ENCODE measurements at regions not wholly inside any gene's neighbourhood (a gene's known extent, or its start where the extent isn't known, plus 50 kb on each side); places are given as distances from the start of the nearest gene placed in this dataset.

DNA sequence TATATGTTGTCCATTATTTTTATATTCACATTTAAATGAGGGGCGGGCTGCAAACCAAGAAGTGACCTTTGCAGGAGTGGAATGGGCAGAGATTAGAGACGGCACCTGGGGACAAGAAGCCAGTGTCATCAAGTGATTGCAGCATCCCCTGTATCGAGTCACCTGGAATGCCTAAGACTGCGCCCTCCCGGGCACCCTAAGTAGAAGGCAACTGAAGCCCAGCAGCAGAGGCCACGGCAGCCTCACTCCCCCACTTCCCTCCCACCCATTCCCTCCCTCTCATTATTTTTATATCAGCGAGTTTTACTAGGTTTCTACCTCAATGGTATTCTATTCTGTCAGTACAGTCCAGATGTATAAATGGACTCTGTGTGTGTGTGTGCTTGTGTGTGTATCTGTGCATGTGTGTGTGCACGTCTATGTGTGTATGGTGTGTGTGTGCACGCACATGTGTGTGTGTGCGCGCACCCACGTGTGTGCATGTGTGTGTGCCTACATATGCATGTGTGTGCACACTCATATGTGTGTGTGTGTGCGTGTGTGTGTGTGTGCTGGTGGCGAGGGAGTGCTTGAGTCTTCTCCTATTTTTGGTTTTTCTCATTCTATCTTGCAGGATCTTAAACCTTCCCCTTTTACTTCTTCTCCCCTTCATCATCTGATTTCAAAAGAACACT, 106.8 kb upstream of the SLC66A3 start:
- DNase-seq = no peak

DNA sequence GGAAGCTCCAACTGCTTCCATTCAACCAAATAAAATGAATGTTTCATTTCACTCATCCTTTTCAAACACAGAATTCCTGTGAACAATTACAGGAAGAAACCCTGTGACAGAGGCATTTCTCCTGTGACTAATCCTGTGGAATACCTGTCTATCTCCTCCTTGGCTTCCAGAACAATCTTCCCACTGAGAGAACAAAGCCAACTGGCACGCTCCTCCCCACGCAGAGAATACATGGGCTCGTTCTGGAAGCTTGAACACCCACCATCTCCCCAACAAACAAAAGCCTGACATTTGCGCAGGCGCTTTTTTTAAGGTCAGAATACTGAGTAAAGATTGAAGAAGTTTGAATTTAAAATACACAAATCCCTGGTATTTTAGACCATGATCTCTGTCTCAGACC, 104.7 kb upstream of the SLC66A3 start:
- no peak for DNase-seq

DNA sequence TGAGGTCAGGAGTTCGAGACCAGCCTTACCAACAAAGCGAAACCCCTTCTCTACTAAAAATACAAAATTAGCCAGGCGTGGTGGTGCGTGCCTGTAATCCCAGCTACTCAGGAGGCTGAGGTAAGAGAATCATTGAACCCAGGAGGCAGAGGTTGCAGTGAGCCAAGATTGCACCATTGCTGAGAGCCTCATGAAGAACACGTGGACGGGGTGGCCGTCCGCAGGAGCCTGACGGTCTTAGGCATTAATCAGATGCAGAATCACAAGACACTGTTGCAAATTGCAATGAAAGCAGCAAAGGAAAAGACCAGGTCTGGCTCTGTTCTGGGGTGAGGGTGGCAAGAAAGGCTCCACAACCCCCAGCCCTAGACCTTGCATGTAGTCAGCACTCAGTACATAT, 104.0 kb upstream of the SLC66A3 start:
- DNase-seq = no peak

DNA sequence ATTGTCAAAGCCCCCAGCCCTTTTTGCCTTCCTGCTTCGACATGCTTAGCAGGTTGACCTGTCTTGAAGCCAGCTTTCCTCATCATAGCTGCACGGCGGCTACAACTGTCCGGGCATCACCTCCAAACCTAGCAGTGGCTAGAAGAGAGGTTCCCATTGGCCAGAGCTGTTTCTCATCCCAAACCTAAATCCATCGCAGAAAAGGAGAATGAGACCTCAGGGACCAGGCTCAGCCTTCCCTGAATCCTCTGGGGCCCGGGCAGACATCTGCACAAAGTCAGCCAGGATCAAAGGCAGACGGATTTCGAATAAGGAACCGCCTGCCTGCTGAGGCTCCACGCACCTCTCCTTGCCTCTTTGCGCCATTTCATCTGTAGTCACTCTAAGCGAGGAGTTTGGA, 101.7 kb upstream of the SLC66A3 start:
- DNase-seq = no peak

DNA sequence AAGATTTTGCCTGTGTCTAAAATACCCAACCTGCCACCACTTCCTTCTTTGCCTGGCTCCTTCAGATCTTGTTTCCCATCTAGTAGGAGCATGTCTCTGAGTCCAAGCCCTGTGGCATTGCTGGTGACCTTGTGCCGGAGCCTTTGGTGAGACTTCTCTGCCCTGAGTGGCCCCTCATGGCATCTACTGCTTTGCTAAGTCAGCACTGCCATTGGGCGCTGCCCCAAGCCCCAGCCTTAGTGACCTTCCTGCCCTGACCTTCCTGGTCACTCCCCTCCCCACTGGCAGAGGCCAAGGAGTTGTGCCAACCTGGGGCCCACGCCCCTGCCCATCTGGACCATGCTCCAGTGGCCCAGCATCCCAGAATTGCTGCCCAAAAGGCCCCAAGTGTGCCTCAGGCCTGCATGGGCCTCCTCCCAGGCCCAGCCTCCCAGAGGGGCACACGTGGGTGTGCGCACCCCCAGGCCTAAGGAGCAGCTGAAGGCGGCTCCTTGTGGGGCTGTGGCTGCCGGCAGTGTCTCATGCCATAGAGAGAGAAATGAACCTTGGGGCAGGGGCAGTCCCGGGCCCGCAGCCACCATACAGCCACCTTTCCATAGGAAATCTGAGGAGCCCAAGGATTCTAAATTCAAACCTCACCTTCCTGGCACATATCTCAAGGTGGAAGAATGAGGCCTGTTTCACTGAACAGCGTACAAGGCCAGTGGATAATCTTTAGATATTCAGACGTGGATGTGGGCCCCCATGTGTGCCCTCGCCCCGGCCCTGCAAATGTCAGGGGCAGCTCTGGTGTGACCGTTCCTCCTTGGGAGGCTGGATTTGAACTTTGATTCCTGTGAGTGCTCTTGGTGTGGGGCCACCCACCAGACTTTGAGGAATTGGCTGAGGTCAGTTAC, 100.2 kb upstream of the SLC66A3 start:
- no peak for DNase-seq

DNA sequence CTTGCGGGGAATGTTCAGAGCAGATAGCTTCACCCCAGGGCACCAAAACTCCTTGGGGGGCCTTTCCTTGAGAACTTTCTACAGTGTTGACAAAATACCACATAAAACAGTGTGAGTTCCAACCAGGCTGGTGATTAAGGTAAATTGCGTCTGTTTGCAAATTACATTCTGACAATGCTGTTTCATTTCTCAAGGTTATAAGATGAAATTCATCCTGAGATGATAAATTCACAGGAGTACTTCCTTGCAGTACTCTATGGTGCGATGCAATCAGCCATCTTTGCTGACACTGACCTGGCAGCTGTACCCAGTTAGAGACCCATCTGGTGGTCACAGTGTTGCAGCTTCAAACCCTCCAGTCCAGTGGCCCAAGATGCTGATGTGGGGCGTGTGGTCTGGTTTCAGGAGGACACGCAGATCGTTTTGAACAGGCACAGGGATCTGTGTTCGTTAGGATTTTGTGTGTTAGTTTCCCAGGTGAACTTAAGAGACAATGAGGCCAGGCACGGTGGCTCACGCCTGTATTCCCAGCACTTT, 99.5 kb upstream of the SLC66A3 start:
- DNase-seq = no peak

DNA sequence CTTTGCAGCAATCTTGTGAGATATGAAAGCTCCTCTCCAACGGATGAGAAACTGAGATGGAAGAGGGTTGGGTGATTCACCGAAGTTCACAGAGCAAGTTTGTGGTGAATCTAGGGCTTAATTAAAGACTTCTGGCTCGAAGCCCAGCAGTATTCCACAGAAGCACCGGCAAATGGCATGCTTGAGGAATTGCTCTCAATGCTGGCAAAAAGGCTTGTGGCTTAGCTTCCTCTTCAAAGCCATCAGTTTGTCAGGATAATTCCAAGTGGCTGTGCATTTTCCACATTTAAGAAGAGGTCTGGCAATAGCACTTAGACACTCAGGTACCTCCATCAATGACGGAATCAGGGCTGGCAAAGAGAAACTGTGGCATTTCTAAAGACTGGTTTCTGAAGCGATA, 98.7 kb upstream of the SLC66A3 start:
- DNase-seq = no peak

DNA sequence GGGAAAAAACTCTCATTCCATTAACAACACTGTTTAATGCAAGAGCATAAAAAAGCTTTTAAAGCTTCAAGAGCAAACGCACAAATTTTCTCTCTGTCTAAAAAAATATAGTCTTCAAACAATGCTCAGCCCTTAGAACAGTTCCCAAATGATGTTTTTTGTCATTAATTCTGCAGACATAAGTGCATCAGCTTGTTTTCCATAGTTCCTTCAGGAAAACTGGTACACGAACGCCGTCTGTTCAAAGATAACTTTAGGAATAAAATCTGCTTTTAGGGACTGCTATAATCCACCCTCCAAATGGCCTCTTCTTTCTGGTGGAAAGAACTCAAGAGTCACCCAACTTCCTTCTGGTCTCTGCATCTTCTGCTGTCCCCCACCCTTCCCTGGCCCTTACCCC, 98.2 kb upstream of the SLC66A3 start:
- no peak for DNase-seq

DNA sequence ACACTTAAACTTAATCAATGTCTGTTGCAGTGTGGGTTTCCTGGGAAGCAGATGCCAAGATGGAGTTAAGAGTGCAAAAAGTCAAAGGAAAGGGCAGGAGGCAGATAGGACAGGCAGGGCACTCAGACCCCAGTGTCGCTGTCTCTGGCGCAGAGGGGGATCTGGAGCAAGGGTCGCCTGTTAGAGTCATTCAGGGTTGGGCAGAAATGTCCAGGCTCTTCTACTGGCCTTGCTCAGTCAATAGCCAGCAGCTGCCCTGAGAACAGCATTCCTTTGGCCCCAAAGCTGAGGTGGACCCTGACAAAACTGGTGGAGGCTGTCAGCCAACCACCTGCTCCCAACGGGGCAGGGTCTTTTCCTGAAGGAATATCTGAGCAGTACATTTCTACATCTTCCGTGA, 97.1 kb upstream of the SLC66A3 start:
- DNase-seq = no peak

DNA sequence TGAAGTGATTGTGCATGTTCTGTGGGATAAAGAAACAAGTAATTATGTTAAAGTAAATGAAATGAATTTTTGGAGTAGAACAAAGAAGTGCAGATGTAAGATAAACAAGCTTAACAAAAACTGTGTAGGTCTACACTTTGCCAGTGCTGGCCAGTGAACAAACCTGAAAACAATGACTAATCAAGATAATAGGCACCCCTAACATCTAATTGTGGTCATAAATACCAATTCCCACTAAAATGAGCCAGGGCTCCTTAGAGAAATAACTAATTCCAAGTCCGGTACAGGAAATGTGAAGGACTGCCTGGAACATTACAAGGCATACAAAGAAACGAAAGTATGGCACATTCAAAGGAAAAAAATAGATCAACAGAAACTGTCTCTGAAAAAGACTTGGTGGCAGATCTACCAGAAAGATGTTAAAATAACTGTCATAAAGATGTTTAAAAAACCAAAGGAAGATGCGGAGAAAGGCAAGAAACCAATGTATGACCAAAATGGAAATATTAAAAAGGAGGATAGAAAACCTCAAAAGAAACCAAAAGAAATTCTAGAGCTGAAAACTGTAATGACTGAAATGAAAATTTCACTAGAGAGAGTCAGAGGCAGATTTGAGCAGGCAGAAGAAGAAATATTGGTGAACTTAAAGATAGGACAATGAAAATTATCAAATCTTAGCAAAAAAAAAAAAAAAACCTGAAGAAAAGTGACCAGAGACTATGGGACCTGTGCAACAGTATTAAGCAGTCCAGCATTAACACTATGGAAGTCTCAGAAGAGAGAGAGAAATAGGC, 94.7 kb upstream of the SLC66A3 start:
- DNase-seq = no peak

DNA sequence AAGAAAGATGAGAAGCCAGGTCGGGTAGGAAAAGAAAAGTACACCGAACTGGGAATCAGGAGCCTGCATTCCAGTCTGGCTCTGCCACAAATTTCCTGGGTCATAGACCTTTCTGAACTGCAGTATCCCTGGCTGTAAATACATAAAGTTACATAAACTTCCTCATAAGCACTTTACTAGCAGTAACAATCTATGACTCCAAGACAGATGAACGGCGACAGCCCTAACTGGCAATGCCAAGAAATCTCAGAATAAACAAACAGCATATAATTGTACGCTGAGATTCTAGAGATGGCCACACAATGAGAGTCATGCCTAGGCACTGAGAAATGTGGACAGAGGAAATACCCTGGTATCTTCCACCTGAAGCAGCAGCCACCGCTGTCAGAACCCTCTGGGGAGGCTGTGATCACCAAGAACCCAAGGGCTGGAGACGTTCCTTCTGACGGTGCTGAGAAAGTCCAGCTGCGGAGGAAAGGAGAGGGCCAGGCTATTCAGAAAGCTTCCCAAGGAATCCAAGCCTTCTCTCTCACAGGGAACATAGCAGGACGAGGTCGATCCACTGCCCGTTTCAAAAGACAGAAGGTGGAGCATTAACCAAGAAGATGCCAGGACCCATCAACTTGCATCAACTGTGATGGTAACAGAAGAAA, 89.3 kb upstream of the SLC66A3 start:
- no peak for DNase-seq

DNA sequence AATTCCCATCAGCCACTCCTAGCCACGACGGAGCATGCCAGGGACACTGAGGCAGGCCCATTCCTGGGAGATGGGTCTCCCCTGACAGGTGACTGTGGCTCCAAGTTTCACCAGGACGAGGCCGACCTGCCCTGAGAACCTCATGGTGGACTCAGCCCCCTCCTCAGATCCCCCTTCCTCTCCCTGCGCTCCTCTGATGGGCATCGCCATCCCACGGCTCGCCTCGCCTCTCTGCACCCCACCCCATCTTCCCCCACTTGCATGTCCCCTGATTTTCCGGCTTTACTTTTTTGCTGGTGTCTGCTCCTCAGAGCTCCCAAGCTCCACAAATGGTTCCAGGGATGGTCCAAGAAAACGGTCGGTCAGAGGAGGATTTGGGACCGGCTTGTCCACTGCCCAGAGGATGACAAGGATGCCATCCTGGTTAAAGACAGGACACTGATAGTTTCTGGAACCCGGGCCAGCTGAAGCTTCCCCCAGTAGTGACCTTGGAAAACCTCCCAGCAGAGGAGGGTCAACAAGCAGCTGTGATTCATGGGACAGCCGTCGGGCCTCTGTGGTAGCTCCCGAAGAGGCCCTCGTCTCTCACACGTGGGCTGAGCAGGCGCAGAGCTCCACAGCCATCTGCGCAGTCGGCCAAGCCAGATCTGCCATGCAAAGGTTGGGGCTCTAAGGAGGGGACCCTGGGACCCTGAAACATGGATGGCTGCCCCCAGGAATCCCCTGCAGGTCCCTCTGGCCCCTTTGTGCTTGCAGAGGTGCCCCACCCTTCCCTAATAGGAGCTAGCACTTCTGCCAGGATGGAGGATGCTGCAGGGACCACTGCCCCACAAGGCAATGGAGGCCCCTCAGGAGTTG, 87.8 kb upstream of the SLC66A3 start:
- DNase-seq = no peak

DNA sequence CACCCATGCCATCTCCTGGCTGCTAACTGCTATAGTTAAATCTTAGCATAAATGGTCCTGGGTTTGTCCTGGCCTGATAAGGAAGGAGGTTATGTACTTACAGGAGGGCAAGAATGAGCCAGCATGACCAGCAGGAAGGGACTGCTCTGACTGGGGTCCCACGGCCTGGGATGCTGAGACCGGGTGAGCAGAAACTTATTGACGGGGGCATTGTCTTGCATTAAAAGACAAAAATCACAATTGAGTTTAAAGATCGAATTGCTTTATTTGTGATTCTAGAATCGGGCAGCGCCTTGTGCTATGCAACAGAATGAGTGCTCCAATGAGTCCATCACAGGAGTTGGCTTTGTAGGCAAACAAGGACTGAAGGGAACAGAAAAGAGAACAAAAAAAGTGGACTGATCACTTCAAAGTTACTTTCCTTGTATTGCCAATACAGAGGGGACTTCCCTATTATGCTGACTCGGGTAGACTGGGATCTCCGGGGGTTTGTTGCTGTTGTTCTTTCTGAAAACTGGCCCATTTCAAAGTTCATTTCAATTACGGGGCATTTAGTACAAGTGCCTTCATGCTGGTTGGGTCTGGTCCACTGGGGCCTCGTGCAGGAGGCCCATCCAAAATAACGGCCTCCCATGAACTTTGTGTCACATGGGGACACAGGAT, 87.1 kb upstream of the SLC66A3 start:
- DNase-seq = no peak

DNA sequence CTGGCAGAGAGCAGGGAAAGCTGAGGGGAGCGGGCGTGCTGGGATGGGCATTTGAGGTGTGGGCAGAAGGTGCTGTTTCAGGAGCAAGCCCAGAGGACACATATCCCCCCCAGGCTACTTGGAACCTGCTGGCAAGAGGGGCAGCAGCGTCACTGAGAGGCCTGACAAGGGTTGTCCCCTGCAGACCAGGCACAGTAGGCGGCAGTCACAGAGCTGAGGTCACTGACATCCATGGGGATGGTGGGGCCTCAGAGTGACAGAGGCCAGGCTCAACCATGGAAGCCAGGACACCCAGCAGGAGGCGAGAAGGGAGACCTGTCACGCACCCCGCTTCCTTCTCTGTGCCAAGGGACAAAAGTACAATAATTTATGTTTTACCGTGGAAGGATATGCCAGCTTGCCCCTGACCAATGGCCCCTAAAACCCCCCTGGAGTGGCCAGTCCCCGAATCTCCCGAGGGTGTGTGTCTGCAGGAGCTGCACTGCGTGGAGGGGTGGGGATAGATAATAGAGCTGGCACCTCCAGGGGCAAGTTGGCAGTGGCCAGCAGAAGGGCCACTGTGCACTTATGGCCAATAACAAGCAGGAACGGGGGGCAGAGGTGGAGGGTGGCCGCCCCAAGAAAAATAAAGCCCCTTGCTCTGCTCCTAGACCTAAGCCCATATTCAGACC, 86.3 kb upstream of the SLC66A3 start:
- DNase-seq = no peak

DNA sequence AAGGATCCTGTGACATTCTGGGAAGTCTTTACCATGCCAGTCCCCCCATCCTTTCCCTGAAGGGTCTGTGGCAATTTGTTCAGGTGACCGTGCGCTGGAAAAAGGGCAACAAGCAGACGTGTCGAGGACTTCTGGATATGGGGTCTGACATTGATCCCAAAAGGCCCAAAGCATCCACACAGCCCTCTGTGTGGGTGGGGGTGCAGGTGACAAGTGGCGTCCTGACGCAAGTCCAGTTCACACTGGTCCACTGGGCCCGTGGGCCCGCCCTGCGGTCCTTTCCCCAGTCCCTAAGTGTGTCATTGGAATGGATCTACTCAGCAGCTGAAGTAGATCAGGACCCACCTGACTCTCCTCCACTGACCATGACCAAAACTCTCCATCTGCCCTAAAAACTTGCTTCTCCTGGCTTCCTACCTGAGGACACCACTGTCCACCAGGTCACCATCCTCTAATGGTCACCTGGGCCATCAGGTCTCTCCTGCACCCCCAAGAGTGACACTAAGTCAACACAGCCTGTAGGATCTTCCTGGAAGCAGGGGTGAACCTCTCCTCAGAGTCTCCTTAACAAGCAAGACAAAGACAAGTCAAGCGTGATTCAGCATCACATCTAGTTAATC, 85.6 kb upstream of the SLC66A3 start:
- no peak for DNase-seq

DNA sequence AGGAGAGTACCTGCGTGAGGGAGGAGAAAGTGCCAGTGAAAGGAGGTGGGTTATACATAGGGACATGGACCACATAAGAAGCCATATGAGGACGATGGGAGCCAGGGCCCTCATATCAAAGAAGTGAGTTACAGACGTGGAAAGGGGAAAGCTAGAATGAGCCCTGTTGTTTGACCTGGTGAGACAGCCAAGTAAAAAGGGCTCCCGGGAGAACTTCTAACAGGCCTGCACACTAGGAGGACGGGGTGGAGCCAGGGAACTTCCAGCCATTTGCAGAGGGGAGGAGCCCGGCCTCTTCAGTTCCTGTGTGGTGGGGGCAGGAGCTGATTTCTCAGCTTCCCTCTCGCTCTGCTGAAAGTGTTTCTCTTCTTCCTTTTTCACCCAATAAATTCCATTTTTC, 84.1 kb upstream of the SLC66A3 start:
- peak; percentile 6 for DNase-seq

DNA sequence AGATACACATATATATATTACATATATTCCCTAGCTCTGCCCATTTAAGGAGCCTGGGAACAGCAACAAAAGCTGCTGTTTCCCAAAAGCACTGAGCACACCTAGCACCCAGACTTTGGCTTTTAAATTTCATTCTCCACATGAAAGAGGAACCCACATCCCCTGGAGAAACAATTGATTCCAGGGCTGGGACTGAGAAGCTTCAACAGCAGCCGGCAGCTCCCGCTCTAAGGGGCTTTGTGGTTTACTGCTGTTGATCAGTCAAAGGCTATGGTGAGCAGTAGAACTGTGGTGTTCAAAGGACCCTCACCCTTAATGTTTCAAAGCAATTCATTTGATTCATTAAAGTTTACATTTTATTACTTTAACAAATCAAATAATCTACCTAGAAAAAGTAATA, 83.3 kb upstream of the SLC66A3 start:
- no peak for DNase-seq

DNA sequence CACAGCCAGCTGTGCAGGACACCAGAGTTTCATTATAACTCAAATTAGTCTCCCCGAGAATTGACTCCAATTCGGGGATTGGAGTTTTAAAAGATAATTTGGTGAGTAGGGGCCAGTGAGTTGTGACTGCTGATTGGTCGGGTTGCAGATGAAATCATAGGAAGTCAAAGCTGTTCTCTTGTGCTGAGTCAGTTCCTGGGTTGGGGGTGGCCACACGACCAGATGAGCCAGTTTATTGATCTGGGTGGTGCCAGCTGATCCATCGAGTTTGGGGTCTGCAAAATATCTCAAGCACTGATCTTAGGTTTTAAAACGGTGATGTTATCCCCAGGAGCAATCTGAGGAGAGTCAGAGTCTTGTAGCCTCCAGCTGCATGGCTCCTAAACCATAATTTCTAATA, 82.7 kb upstream of the SLC66A3 start:
- DNase-seq = no peak

DNA sequence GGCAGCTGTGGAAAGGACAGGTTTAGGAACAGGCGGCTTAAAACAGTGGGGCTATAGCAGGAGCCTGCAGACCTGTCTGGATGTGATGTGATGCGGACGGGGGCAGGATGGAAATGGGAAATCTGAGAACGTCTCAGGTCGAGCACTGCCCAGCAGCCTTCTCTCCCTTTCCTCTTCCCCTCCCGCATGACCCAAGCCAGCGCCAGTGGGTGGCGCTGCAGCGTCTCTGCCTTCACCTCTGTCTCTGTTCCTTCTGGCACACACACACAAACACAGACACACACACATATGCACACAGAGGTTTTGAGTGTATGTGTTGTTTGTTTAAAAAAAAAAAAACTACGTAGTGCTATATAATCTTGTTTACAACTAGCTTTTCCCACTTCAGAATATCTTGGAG, 82.0 kb upstream of the SLC66A3 start:
- no peak for DNase-seq

DNA sequence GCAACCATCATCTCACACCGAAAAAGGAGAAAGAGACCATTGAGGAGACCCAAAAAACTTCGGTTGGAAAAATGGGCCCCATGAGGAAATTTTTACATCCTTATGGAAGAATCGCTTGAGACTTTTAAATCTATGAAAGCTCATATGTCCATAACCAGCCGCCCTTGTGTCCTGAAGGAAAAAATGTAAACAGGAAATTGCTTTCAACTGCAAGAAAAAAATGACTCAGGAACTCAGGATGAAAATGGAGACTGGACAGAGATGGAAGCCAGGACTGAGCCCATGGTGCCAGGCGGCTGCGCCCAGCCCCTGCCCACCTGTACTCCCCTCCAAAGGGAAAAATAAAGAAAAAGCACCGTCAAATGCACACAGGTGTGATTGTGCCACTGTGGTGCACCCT, 81.5 kb upstream of the SLC66A3 start:
- no peak for DNase-seq

Data from hindlimb muscle (tissue), 1 donor.